OCI-LY1 (cell line): ENCODE measurements at regions not wholly inside any gene's neighbourhood (a gene's known extent, or its start where the extent isn't known, plus 50 kb on each side); places are given as distances from the start of the nearest gene placed in this dataset.

Experiments used
- H2AFZ ChIP-seq: fragments of 200-600 bp; sonication (generic), shearing (Covaris generic); 2 replicates; pipeline ENCODE4 v1.6.0; 2014; ENCODE audit warnings: antibody characterized with exemption, mild to moderate bottlenecking, low read length
- H3F3A ChIP-seq: fragments of 200-600 bp; sonication (generic), shearing (Covaris generic); 2 replicates; pipeline ENCODE4 v1.6.0; 2014; ENCODE audit warnings: mild to moderate bottlenecking, antibody characterized with exemption, low read length, moderate library complexity; ENCODE audit not compliant: insufficient read depth
- H3K27ac ChIP-seq: fragments of 200-600 bp; sonication (generic); 2 replicates; pipeline ENCODE4 v1.5.1; 2014; ENCODE audit warnings: low read length, mixed run types, mild to moderate bottlenecking, low read depth; ENCODE audit not compliant: poor library complexity, severe bottlenecking
- H3K27me3 ChIP-seq: fragments of 200-600 bp; sonication (generic); 2 replicates; pipeline ENCODE4 v1.6.0; 2014; ENCODE audit warnings: antibody characterized with exemption, mild to moderate bottlenecking, low read length, moderate library complexity; ENCODE audit not compliant: insufficient read depth
- H3K36me3 ChIP-seq: fragments of 200-600 bp; sonication (generic); 2 replicates; pipeline ENCODE4 v1.6.1; 2014; ENCODE audit warnings: mild to moderate bottlenecking, antibody characterized with exemption, low read length, moderate library complexity, mixed read lengths; ENCODE audit not compliant: insufficient read depth
- H3K4me1 ChIP-seq: fragments of 200-600 bp; sonication (generic); 2 replicates; pipeline ENCODE4 v1.5.1; 2014; ENCODE audit warnings: mild to moderate bottlenecking, low read length, moderate library complexity; ENCODE audit not compliant: insufficient read depth, severe bottlenecking
- H3K4me2 ChIP-seq: fragments of 200-600 bp; sonication (generic), shearing (Covaris generic); 2 replicates; pipeline ENCODE4 v1.6.1; 2014; ENCODE audit warnings: low read length
- H3K4me3 ChIP-seq: fragments of 200-600 bp; sonication (generic); 2 replicates; pipeline ENCODE4 v1.5.1; 2014; ENCODE audit warnings: low read length, low read depth, mild to moderate bottlenecking, mixed read lengths; ENCODE audit not compliant: poor library complexity, severe bottlenecking
- H3K79me2 ChIP-seq: fragments of 200-600 bp; shearing (Covaris generic); 2 replicates; pipeline ENCODE4 v1.6.1; 2016; ENCODE audit warnings: mixed run types, low read length, mixed read lengths; ENCODE audit not compliant: insufficient read depth
- H3K9ac ChIP-seq: fragments of 200-600 bp; sonication (generic), shearing (Covaris generic); 2 replicates; pipeline ENCODE4 v1.6.1; 2014; ENCODE audit warnings: mild to moderate bottlenecking, low read length, mixed read lengths
- H3K9me2 ChIP-seq: fragments of 200-600 bp; sonication (generic), shearing (Covaris generic); 2 replicates; pipeline ENCODE4 v1.6.1; 2014; ENCODE audit warnings: low read depth, mild to moderate bottlenecking, low read length, mixed read lengths
- H3K9me3 ChIP-seq: fragments of 200-600 bp; shearing (Covaris generic); 2 replicates; pipeline ENCODE4 v1.6.1; 2014; ENCODE audit warnings: low read length, mixed read lengths
- H4K20me1 ChIP-seq: fragments of 200-600 bp; sonication (generic), shearing (Covaris generic); 2 replicates; pipeline ENCODE4 v1.6.0; 2016; ENCODE audit warnings: mild to moderate bottlenecking, low read length; ENCODE audit not compliant: insufficient read depth
- CTCF ChIP-seq: fragments of 200-600 bp; sonication (generic), shearing (Covaris generic); IDR thresholded peaks from 2 replicates; pipeline ENCODE4 v1.5.1; 2017; ENCODE audit warnings: mild to moderate bottlenecking, antibody characterized with exemption, low read length, moderate library complexity, mixed read lengths
- EZH2 ChIP-seq: fragments of 200-600 bp; sonication (generic), shearing (Covaris generic); IDR thresholded peaks from 2 replicates; pipeline ENCODE4 v1.8.0; 2017; ENCODE audit warnings: borderline replicate concordance, mixed run types, mild to moderate bottlenecking, antibody characterized with exemption, low read length, moderate library complexity, mixed read lengths

- H3K9ac ChIP-seq = peak overlapping the region; percentile 67
- no peaks in the 10 kb centered on the region for H3F3A ChIP-seq
- TF ChIP-seq EZH2 = no peak
- no peak for TF ChIP-seq CTCF
- no peaks in the 10 kb centered on the region for H3K36me3 ChIP-seq
- peak overlapping the region; percentile 92 for H3K27ac ChIP-seq
- peaks cover 60% of the 10 kb centered on the region for H3K4me1 ChIP-seq
- peak overlapping the region; percentile 54 for H3K4me2 ChIP-seq
- H3K27me3 ChIP-seq = no peaks in the 10 kb centered on the region
- H4K20me1 ChIP-seq = no peaks in the 10 kb centered on the region
- no peaks in the 10 kb centered on the region for H3K9me3 ChIP-seq
- no peaks in the 10 kb centered on the region for H3K9me2 ChIP-seq
- no peak overlapping the region for H2AFZ ChIP-seq
- H3K4me3 ChIP-seq = peak overlapping the region; percentile 32
- H3K79me2 ChIP-seq = no peaks in the 10 kb centered on the region
These were observed 57.1 kb downstream of the ZFP36L2 start for GRCh38 chr2:43169099-43169945.

DNA sequence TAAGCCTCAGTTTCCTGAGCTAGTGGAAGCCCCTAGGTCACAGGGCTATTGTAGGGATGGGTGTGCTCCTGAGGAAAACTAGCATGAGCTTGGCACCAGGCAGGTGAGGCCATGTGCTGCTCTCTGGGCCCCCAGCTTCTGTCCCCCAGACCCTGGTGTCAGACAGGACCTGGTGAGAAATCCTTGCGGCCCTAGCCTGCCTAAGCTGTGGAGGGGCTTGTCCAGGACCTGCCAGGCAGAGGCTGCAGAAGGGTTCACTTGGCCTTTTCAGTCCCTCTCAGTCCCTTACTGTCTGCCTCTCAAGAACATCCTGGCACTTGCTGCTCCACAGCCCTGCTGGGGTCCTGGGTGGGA, 58.4 kb downstream of the ZFP36L2 start:
- Histone ChIP-seq H3K4me2 (peak overlapping the region; percentile 54; the same call in 1 of the 2 replicates), H3K9me2 (no peaks in the 10 kb centered on the region), H3F3A (no peaks in the 10 kb centered on the region), H4K20me1 (no peaks in the 10 kb centered on the region), H3K27me3 (no peaks in the 10 kb centered on the region), H3K9ac (peak overlapping the region; percentile 67; the same call in 1 of the 2 replicates), H3K79me2 (no peaks in the 10 kb centered on the region), H2AFZ (no peak overlapping the region), H3K9me3 (no peaks in the 10 kb centered on the region), H3K4me1 (peaks cover 50% of the 10 kb centered on the region), H3K36me3 (no peaks in the 10 kb centered on the region), H3K27ac (peak overlapping the region; percentile 92), H3K4me3 (no peak overlapping the region)
- TF ChIP-seq EZH2 = no peak
- TF ChIP-seq CTCF = no peak

- no peaks in the 10 kb centered on the region for H3K36me3 ChIP-seq
- no peaks in the 10 kb centered on the region for H3K27me3 ChIP-seq
- no peak for TF ChIP-seq EZH2
- peak; percentile 36; the same call in 1 of the 2 replicates for TF ChIP-seq CTCF
- H3K9me3 ChIP-seq = no peaks in the 10 kb centered on the region
- H4K20me1 ChIP-seq = no peaks in the 10 kb centered on the region
- H3K9ac ChIP-seq = no peak overlapping the region
- H3K4me3 ChIP-seq = no peak overlapping the region
- no peaks in the 10 kb centered on the region for H3K79me2 ChIP-seq
- no peaks in the 10 kb centered on the region for H3K9me2 ChIP-seq
- H3F3A ChIP-seq = no peaks in the 10 kb centered on the region
- peaks cover 36% of the 10 kb centered on the region for H3K4me1 ChIP-seq
- H2AFZ ChIP-seq = no peak overlapping the region
- no peak overlapping the region for H3K27ac ChIP-seq
- no peak overlapping the region for H3K4me2 ChIP-seq
These were observed 60.9 kb downstream of the ZFP36L2 start for GRCh38 chr2:43165378-43166069.
